PC-9 (cell line): ENCODE measurements at regions not wholly inside any gene's neighbourhood (a gene's known extent, or its start where the extent isn't known, plus 50 kb on each side); places are given as distances from the start of the nearest gene placed in this dataset.

ENCODE experiments used
- BruUV-seq: library from RNA; stranded (reverse); fragments of 400-500 nt; replicated peaks from 2 replicates; lab custom pipeline; 2021; lab: Mats Ljungman, UMichigan
- CTCF ChIA-PET: fragments of 300-600 bp; sonication (Branson Sonifier 250); formaldehyde crosslinking; loops from one replicate; lab custom pipeline; 2022; ENCODE audit warnings: antibody characterized with exemption; lab: Charles Lee
- POLR2A ChIA-PET: fragments of 300-600 bp; sonication (Branson Sonifier 250); formaldehyde crosslinking; loops from one replicate; lab custom pipeline; 2022; ENCODE audit warnings: antibody characterized with exemption; ENCODE audit not compliant: unreplicated experiment; lab: Charles Lee
- DNase-seq, 2 experiments: peaks; one replicate each; pipeline versions ENCODE4 v3.0.0 to v3.0.0-alpha.2; 2015 to 2022; ENCODE audit warnings: mixed read lengths in 1 of 2
- H2AFZ ChIP-seq: fragments of 200-600 bp; sonication (generic); 2 replicates; pipeline ENCODE4 v1.8.1; 2017; ENCODE audit warnings: antibody characterized with exemption
- H3F3A ChIP-seq: fragments of 200-600 bp; sonication (generic); 2 replicates; pipeline ENCODE4 v1.8.1; 2017; ENCODE audit warnings: antibody characterized with exemption, mild to moderate bottlenecking, low read depth; ENCODE audit not compliant: insufficient read depth
- H3K27ac ChIP-seq: fragments of 200-600 bp; sonication (generic); 2 replicates; pipeline ENCODE4 v1.6.1; 2016; ENCODE audit warnings: mixed run types
- H3K27me3 ChIP-seq: fragments of 200-600 bp; sonication (generic); 2 replicates; pipeline ENCODE4 v1.6.1; 2016; ENCODE audit warnings: low read depth, mixed run types; ENCODE audit not compliant: insufficient read depth
- H3K36me3 ChIP-seq: fragments of 200-600 bp; sonication (generic); 2 replicates; pipeline ENCODE4 v1.6.1; 2016; ENCODE audit warnings: low read depth, mixed run types
- H3K4me1 ChIP-seq: fragments of 200-600 bp; sonication (generic); replicated peaks from 2 replicates; pipeline ENCODE4 v1.6.1; 2016; ENCODE audit warnings: mixed run types; ENCODE audit not compliant: insufficient read depth
- H3K4me2 ChIP-seq: fragments of 200-600 bp; sonication (generic); 2 replicates; pipeline ENCODE4 v1.6.1; 2017; ENCODE audit warnings: mixed run types
- H3K4me3 ChIP-seq: fragments of 200-600 bp; sonication (generic); 2 replicates; pipeline ENCODE4 v1.6.1; 2016; ENCODE audit warnings: mixed run types
- H3K79me2 ChIP-seq: fragments of 200-600 bp; sonication (generic); 2 replicates; pipeline ENCODE4 v1.6.1; 2017; ENCODE audit warnings: low read depth, mixed run types
- H3K9me2 ChIP-seq: fragments of 200-600 bp; sonication (generic); 2 replicates; pipeline ENCODE4 v1.8.1; 2017; ENCODE audit warnings: mild to moderate bottlenecking; ENCODE audit not compliant: insufficient read depth
- H3K9me3 ChIP-seq: fragments of 200-600 bp; sonication (generic); 2 replicates; pipeline ENCODE4 v1.8.1; 2016; ENCODE audit warnings: low read depth; ENCODE audit not compliant: insufficient read depth
- H4K20me1 ChIP-seq: fragments of 200-600 bp; sonication (generic); 2 replicates; pipeline ENCODE4 v1.8.1; 2017; ENCODE audit not compliant: insufficient read depth
- EZH2 ChIP-seq: fragments of 200-600 bp; sonication (generic); IDR thresholded peaks from 2 replicates; pipeline ENCODE4 v1.8.0; 2017; ENCODE audit warnings: antibody characterized with exemption, low read depth
- intact Hi-C: fragments of 100-400 bp; cut with micrococcal nuclease; formaldehyde crosslinking; loops from one replicate; pipeline ENCODE4 v1.10.0; 2022; ENCODE audit not compliant: unreplicated experiment
- TF ChIP-seq, protein P1 (sequence below): fragments of 200-600 bp; sonication (generic); conservative IDR thresholded peaks from 2 replicates; pipeline ENCODE4 v1.6.1; 2017; ENCODE audit warnings: mixed run types, antibody characterized with exemption, mild to moderate bottlenecking, moderate library complexity

DNA sequence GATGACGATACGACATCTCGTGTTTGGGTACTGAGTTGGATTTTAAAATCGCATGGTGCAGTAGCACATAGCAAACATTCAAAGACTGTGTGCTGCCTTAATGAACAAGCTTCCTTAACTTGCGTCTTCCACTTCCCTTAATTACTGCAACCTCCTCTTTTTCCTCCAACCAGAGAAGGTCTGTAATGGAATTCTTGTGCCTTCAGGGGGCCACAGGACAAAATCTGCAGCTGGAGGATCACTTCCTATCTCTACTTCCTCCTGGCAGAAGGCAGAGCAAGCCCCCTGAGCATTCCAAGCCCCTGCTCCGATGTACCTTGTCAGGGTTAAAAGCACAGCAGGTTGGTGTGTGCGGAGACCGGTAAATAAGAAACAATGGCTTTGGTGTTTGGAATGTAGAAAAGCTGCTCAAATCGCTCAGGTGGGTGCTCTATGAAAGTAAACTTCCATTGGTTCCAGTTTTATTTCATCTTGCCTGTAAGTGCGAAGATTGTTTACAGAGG is 151.3 kb upstream of the UQCRFS1 start:
- CTCF ChIA-PET, result no interaction called here

DNA sequence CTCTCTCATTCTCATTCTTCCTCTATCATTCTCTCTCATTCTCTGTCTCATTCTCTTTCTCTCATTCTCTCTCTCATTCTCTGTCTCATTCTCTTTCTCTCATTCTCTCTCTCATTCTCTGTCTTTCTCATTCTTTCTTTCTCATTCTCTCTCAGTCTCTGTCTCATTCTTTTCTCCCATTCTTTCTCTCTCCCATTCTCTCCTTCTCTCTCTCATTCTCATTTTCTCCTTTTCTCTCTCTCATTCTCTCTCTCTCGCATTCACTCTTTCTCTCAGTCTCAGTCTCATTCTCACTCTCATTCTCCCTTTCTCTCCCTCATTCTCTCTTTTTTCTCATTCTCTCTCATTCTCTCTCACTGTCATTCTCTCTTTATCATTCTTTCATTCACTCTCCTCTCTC is 152.0 kb upstream of the UQCRFS1 start:
- Histone ChIP-seq H3K27ac (no peak overlapping the region), H3K27me3 (peaks cover 63% of the 10 kb centered on the region), H3F3A (no peaks in the 10 kb centered on the region), H3K4me3 (no peak overlapping the region), H3K4me2 (no peak overlapping the region), H3K4me1 (no peaks in the 10 kb centered on the region), H2AFZ (no peak overlapping the region), H3K79me2 (no peaks in the 10 kb centered on the region), H3K9me3 (no peaks in the 10 kb centered on the region), H3K9me2 (no peaks in the 10 kb centered on the region), H4K20me1 (no peaks in the 10 kb centered on the region; the same call in 1 of the 2 replicates), H3K36me3 (no peaks in the 10 kb centered on the region)
- POLR2A ChIA-PET, result no interaction called here
- DNase-seq, result no peak
- CTCF ChIA-PET, result no interaction called here
- no peak for TF ChIP-seq EZH2
- TF ChIP-seq, protein P1, sequence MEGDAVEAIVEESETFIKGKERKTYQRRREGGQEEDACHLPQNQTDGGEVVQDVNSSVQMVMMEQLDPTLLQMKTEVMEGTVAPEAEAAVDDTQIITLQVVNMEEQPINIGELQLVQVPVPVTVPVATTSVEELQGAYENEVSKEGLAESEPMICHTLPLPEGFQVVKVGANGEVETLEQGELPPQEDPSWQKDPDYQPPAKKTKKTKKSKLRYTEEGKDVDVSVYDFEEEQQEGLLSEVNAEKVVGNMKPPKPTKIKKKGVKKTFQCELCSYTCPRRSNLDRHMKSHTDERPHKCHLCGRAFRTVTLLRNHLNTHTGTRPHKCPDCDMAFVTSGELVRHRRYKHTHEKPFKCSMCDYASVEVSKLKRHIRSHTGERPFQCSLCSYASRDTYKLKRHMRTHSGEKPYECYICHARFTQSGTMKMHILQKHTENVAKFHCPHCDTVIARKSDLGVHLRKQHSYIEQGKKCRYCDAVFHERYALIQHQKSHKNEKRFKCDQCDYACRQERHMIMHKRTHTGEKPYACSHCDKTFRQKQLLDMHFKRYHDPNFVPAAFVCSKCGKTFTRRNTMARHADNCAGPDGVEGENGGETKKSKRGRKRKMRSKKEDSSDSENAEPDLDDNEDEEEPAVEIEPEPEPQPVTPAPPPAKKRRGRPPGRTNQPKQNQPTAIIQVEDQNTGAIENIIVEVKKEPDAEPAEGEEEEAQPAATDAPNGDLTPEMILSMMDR, result no peak
- no TSS peak for BruUV-seq
- intact Hi-C loops, result no loop called here

More for the DNA sequence above, 151.3 kb upstream of the UQCRFS1 start:
- no peaks in the 10 kb centered on the region for H3K9me3 ChIP-seq
- H3K4me1 ChIP-seq, result no peaks in the 10 kb centered on the region
- POLR2A ChIA-PET, result no interaction called here
- H4K20me1 ChIP-seq, result no peaks in the 10 kb centered on the region; the same call in 1 of the 2 replicates
- TF ChIP-seq EZH2, result no peak
- TF ChIP-seq, protein P1, result no peak
- no peaks in the 10 kb centered on the region for H3F3A ChIP-seq
- no peak overlapping the region for H3K27ac ChIP-seq
- H3K9me2 ChIP-seq, result no peaks in the 10 kb centered on the region
- H2AFZ ChIP-seq, result no peak overlapping the region
- DNase-seq, result no peak
- no peaks in the 10 kb centered on the region for H3K36me3 ChIP-seq
- BruUV-seq, result no TSS peak
- H3K4me3 ChIP-seq, result no peak overlapping the region
- H3K79me2 ChIP-seq, result no peaks in the 10 kb centered on the region
- H3K27me3 ChIP-seq, result peaks cover 56% of the 10 kb centered on the region
- intact Hi-C loops, result no loop called here
- no peak overlapping the region for H3K4me2 ChIP-seq

DNA sequence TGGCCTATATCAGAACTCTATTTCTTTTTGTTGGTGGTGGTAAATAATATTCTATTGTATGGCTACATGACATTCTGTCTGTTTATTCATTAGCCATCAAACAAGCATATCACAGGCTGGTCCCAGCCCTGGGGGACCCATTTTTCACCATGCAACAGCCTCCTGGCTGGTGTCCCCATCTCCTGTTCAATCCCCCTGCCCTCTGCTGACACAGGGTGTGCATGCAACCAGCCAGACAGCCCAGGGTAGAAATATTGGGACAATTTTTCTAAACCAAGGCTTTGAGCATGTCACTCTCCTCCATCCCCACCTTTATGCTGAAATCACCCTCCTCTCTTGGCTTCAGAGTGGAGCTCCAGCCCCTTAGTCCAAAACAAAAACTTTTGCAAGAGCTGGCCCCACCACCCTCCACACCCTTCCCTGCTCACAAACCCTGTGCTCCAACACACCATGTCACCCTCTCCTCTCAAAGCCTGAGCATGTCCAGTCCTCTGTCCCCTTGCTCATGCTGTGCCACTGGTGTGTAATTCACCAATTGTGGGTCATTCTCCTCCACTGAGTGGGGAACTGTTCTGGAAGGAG is 153.0 kb upstream of the UQCRFS1 start:
- CTCF ChIA-PET, result no interaction called here
- BruUV-seq, result no TSS peak
- H3K9me3 ChIP-seq, result no peaks in the 10 kb centered on the region
- no peak for TF ChIP-seq EZH2
- TF ChIP-seq, protein P1, result no peak
- DNase-seq, result no peak
- no peaks in the 10 kb centered on the region for H3F3A ChIP-seq
- H3K4me2 ChIP-seq, result no peak overlapping the region
- H3K4me1 ChIP-seq, result no peaks in the 10 kb centered on the region
- H3K27ac ChIP-seq, result no peak overlapping the region
- H3K9me2 ChIP-seq, result no peaks in the 10 kb centered on the region
- intact Hi-C loops, result no loop called here
- no peak overlapping the region for H2AFZ ChIP-seq
- H3K27me3 ChIP-seq, result peaks cover 72% of the 10 kb centered on the region
- POLR2A ChIA-PET, result no interaction called here
- no peaks in the 10 kb centered on the region for H3K79me2 ChIP-seq
- no peaks in the 10 kb centered on the region; the same call in 1 of the 2 replicates for H4K20me1 ChIP-seq
- H3K36me3 ChIP-seq, result no peaks in the 10 kb centered on the region
- no peak overlapping the region for H3K4me3 ChIP-seq
